Panc1 (cell line): ENCODE measurements at regions not wholly inside any gene's neighbourhood (a gene's known extent, or its start where the extent isn't known, plus 50 kb on each side); places are given as distances from the start of the nearest gene placed in this dataset.
A peak's percentile ranks its signal among the peaks of the same experiment; 100 is the strongest.
"Not testable (repeated sequence)": the region's sequence is repeated elsewhere in the genome, so short reads cannot be mapped to it uniquely, and the experiment has no call there.

ENCODE experiments used
- ATAC-seq: fragments of 200-7000 bp; cut with Tn5 transposase; 2 replicates; pipeline ENCODE4 v1.9.1; 2020; ENCODE audit warnings: mild to moderate bottlenecking, moderate library complexity
- BruUV-seq: library from RNA; stranded (reverse); fragments of 400-500 nt; replicated peaks from 2 replicates; lab custom pipeline; 2021; lab: Mats Ljungman, UMichigan
- CTCF ChIA-PET: fragments of 300-600 bp; sonication (Branson Sonifier 250); formaldehyde crosslinking; loops from one replicate; lab custom pipeline; 2022; ENCODE audit warnings: antibody characterized with exemption; lab: Charles Lee
- POLR2A ChIA-PET: fragments of 300-600 bp; sonication (Branson Sonifier 250); formaldehyde crosslinking; loops from one replicate; lab custom pipeline; 2022; ENCODE audit warnings: antibody characterized with exemption; lab: Charles Lee
- DNase-seq: peaks from one replicate; pipeline ENCODE4 v3.0.0-alpha.2; 2010; ENCODE audit warnings: low read depth, low spot score
- H3K27ac ChIP-seq: 2 replicates; pipeline ENCODE4 v1.5.1; 2011; ENCODE audit warnings: mild to moderate bottlenecking, low read length, inconsistent platforms
- H3K27me3 ChIP-seq: fragments of 200-500 bp; sonication (Bioruptor generic); 2 replicates; pipeline ENCODE4 v1.6.0; 2014; ENCODE audit warnings: low read length, inconsistent platforms; ENCODE audit not compliant: control insufficient read depth, insufficient read depth
- H3K36me3 ChIP-seq: fragments of 200-500 bp; sonication (Bioruptor generic); 2 replicates; pipeline ENCODE4 v1.5.1; 2014; ENCODE audit warnings: inconsistent platforms, mild to moderate bottlenecking, low read length, moderate library complexity; ENCODE audit not compliant: control insufficient read depth, insufficient read depth
- H3K4me1 ChIP-seq: 2 replicates; pipeline ENCODE4 v1.5.1; 2011; ENCODE audit warnings: inconsistent platforms, mild to moderate bottlenecking, low read length, moderate library complexity; ENCODE audit not compliant: control insufficient read depth, insufficient read depth
- H3K4me3 ChIP-seq, 2 experiments: 2 replicates each; pipeline ENCODE4 v1.5.1; 2011 to 2012; ENCODE audit warnings: low read depth in 2 of 2, low read length in 2 of 2, mild to moderate bottlenecking in 2 of 2, inconsistent platforms in 1 of 2, moderate library complexity in 1 of 2
- H3K9me3 ChIP-seq: fragments of 200-500 bp; sonication (Bioruptor generic); 2 replicates; pipeline ENCODE4 v1.5.1; 2014; ENCODE audit warnings: low read depth, mild to moderate bottlenecking, inconsistent platforms, low read length, moderate library complexity; ENCODE audit not compliant: control insufficient read depth, insufficient read depth
- CTCF ChIP-seq: fragments of 450-650 bp; IDR thresholded peaks from 2 replicates; pipeline ENCODE4 v1.5.1; 2017; ENCODE audit warnings: mild to moderate bottlenecking
- POLR2AphosphoS5 ChIP-seq: IDR thresholded peaks from 2 replicates; pipeline ENCODE4 v1.6.1; 2012; ENCODE audit warnings: mild to moderate bottlenecking, low read depth, low read length, moderate library complexity
- REST ChIP-seq, 2 experiments: IDR thresholded peaks; 2 replicates each; pipeline ENCODE4 v1.6.1; 2011 to 2012; ENCODE audit warnings: low read depth in 2 of 2, control low read depth in 1 of 2, low read length in 1 of 2, mild to moderate bottlenecking in 1 of 2, moderate library complexity in 1 of 2; ENCODE audit not compliant: insufficient read depth in 1 of 2
- SIN3A ChIP-seq: IDR thresholded peaks from 2 replicates; pipeline ENCODE4 v1.6.1; 2012; ENCODE audit warnings: low read depth, mild to moderate bottlenecking, low read length, moderate library complexity, borderline replicate concordance; ENCODE audit not compliant: insufficient read depth
- TCF7L2 ChIP-seq: IDR thresholded peaks from 2 replicates; pipeline ENCODE4 v1.6.1; 2011; ENCODE audit warnings: mild to moderate bottlenecking, low read depth, low read length, inconsistent platforms
- in situ Hi-C: cut with HindIII; loops from 2 replicates; pipeline ENCODE4 v1.10.0; 2016; ENCODE audit warnings: low sequenced_read_pairs, low pct_unique_long_range_greater_than_20kb
- intact Hi-C: fragments of 100-400 bp; cut with micrococcal nuclease; formaldehyde crosslinking; loops from one replicate; pipeline ENCODE4 v1.10.0; 2022; ENCODE audit not compliant: unreplicated experiment

GRCh38 chrX:134045372-134045771 is 60.0 kb upstream of the GPC3 start:
- H3K4me1 ChIP-seq, H3K27ac ChIP-seq, CTCF ChIA-PET, POLR2A ChIA-PET, ATAC-seq, H3K4me3 ChIP-seq, intact Hi-C loops, H3K36me3 ChIP-seq, H3K9me3 ChIP-seq, in situ Hi-C loops, H3K27me3 ChIP-seq, DNase-seq, BruUV-seq: not testable (repeated sequence)

- ATAC-seq, H3K9me3 ChIP-seq, in situ Hi-C loops, H3K27ac ChIP-seq, BruUV-seq, CTCF ChIA-PET, H3K36me3 ChIP-seq, H3K27me3 ChIP-seq, POLR2A ChIA-PET, H3K4me1 ChIP-seq, H3K4me3 ChIP-seq, DNase-seq, intact Hi-C loops: not testable (repeated sequence)
Measured at GRCh38 chrX:134067107-134067506, 81.7 kb upstream of the GPC3 start.

GRCh38 chrX:134071899-134072298 is 86.5 kb upstream of the GPC3 start:
- POLR2A ChIA-PET, in situ Hi-C loops, DNase-seq: not testable (repeated sequence)

GRCh38 chrX:134073341-134073740 is 87.9 kb upstream of the GPC3 start:
- in situ Hi-C loops: no loop called here
- no peak overlapping the region for H3K4me3 ChIP-seq
- TF ChIP-seq TCF7L2 (no peak), CTCF (no peak), REST (IDR thresholded peaks at IDR 0.05; ENCODE audit: insufficient read depth in 1 of 2, low read depth in 2 of 2, low read length in 1 of 2) (no peak), POLR2AphosphoS5 (no peak), SIN3A (no peak)
- H3K36me3 ChIP-seq: no peaks in the 10 kb centered on the region
- no peak overlapping the region for H3K27ac ChIP-seq
- H3K27me3 ChIP-seq: no peaks in the 10 kb centered on the region
- H3K9me3 ChIP-seq: no peaks in the 10 kb centered on the region
- ATAC-seq (no peak), DNase-seq (no peak)
- H3K4me1 ChIP-seq: no peaks in the 10 kb centered on the region
- CTCF ChIA-PET: no interaction called here
- intact Hi-C loops: no loop called here
- POLR2A ChIA-PET: no interaction called here
- BruUV-seq: no TSS peak

More at GRCh38 chrX:134071899-134072298, 86.5 kb upstream of the GPC3 start:
- H3K27me3 ChIP-seq, BruUV-seq, H3K4me3 ChIP-seq, H3K4me1 ChIP-seq, CTCF ChIA-PET, H3K36me3 ChIP-seq, H3K9me3 ChIP-seq, ATAC-seq, intact Hi-C loops, H3K27ac ChIP-seq: not testable (repeated sequence)
- peak; percentile 27 for TF ChIP-seq CTCF
